ENCODE measurements at regions not wholly inside any gene's neighbourhood (a gene's known extent, or its start where the extent isn't known, plus 50 kb on each side); places are given as distances from the start of the nearest gene placed in this dataset.

DNA sequence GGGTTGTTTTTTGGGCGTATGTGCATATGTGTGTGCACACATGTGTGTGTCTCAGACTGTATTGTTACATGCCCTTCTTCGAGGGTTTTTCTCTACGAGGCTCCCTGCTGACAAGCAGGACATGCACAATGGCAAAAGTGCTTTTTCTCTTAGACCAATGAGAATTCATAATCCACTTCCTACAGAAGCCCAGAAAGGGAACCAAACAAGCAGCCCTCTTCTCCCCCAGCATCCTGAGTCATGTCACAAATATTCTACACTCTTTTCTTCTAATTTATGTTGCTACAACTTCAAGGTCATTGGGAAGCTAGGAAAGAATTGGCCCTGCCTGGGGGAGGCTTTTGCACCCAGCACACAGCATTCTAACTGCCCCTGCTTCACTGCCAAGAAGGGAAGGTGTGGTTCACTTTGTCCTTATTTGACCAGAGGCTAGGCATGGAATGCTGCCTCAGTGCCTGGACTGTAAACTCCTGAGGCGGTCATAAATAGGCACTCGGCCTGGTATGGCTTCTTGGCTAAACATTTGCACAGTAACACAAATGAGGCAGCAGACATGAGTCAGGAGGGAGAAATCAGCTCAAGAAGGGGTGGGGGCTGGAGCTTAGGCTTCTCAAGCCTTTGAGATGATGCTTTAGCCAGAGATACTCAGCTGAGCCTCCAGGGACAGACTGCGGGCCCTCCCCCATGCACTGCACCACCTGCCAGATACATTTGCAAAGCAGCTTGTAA lies 92.7 kb upstream of the KLF7 start:
- peak; percentile 37; the same call in 1 of the 2 replicates for TF ChIP-seq SRF (IDR thresholded peaks at IDR 0.05; ENCODE audit: low read depth)
- no peak for TF ChIP-seq ZFX (IDR thresholded peaks at IDR 0.05)
- TF ChIP-seq EZH2 (IDR thresholded peaks at IDR 0.05) = no peak
- ATAC-seq = peak; percentile 38; the same call in 1 of the 2 replicates
- ChIA-PET RAD21 (ENCODE audit: low non-redundant PET in 1 of 2, low total read pairs in 2 of 2, uncharacterized antibody in 2 of 2, unreplicated experiment in 2 of 2) (no interaction called here), POLR2A (no interaction called here), CTCF (no interaction called here)
- BruUV-seq (replicated peaks) = no TSS peak
- peak overlapping the region; percentile 32 for H3K4me2 ChIP-seq (ENCODE audit: low read length)
- H3K79me2 ChIP-seq (ENCODE audit: insufficient read depth, low read length) = no peaks in the 10 kb centered on the region
- H3K9me2 ChIP-seq (ENCODE audit: insufficient read depth) = no peaks in the 10 kb centered on the region
- H4K20me1 ChIP-seq (ENCODE audit: insufficient read depth) = no peaks in the 10 kb centered on the region
- DNase-seq (ENCODE audit: low read depth, low spot score) = no peak
- no peak overlapping the region for H3K27ac ChIP-seq (ENCODE audit: low read depth, low read length)
- no peak overlapping the region for H2AFZ ChIP-seq (ENCODE audit: low read depth, low read length, poor library complexity, severe bottlenecking)
- H3K27me3 ChIP-seq (ENCODE audit: insufficient read depth, low read length) = no peaks in the 10 kb centered on the region
- peaks cover 4 to 29% of the 10 kb centered on the region in 2 experiments; a peak in 3 of 4 replicates for H3K4me1 ChIP-seq (ENCODE audit: control insufficient read depth in 1 of 2, insufficient read depth in 2 of 2, low read length in 2 of 2)
- intact Hi-C loops (cut with micrococcal nuclease) = no loop called here
- H3K9me3 ChIP-seq (ENCODE audit: control insufficient read depth in 1 of 2, insufficient read depth in 1 of 2, low read depth in 1 of 2, low read length in 2 of 2) = no peaks in the 10 kb centered on the region
- H3K9ac ChIP-seq (ENCODE audit: low read length) = no peak overlapping the region
- no peaks in the 10 kb centered on the region for H3K36me3 ChIP-seq (ENCODE audit: control insufficient read depth in 1 of 2, insufficient read depth in 2 of 2, low read length in 2 of 2)
- no peak overlapping the region for H3K4me3 ChIP-seq (replicated peaks in 1 of 2; ENCODE audit: low read depth in 1 of 2, low read length in 2 of 2)

DNA sequence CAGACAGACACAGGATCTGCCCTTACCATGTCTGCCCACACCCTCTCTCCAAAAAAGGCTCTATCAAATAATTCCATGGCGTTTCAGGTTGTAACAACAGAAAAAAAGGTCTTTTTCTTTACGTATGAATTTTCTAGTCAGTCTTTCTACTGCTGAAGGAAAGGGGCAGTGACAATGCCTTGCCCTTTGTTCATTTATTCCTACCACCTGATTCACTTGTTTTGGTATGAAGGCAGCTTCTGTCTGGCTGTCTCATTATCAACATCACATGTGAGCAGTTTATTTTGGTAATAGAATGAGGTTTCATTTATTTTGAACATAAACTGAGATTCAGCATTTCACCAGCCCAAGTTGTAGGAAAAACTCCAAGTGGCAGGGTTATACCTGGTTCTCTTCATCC lies 94.3 kb upstream of the KLF7 start:
- Histone ChIP-seq H3K4me1 (ENCODE audit: control insufficient read depth in 1 of 2, insufficient read depth in 2 of 2, low read length in 2 of 2) (peaks cover 4 to 15% of the 10 kb centered on the region in 2 experiments; a peak in 3 of 4 replicates), H3K27ac (ENCODE audit: low read depth, low read length) (no peak overlapping the region), H3K4me3 (replicated peaks in 1 of 2; ENCODE audit: low read depth in 1 of 2, low read length in 2 of 2) (no peak overlapping the region), H4K20me1 (ENCODE audit: insufficient read depth) (no peaks in the 10 kb centered on the region), H2AFZ (ENCODE audit: low read depth, low read length, poor library complexity, severe bottlenecking) (no peak overlapping the region), H3K27me3 (ENCODE audit: insufficient read depth, low read length) (no peaks in the 10 kb centered on the region), H3K9me2 (ENCODE audit: insufficient read depth) (no peaks in the 10 kb centered on the region), H3K9me3 (ENCODE audit: control insufficient read depth in 1 of 2, insufficient read depth in 1 of 2, low read depth in 1 of 2, low read length in 2 of 2) (no peaks in the 10 kb centered on the region), H3K9ac (ENCODE audit: low read length) (no peak overlapping the region), H3K36me3 (ENCODE audit: control insufficient read depth in 1 of 2, insufficient read depth in 2 of 2, low read length in 2 of 2) (no peaks in the 10 kb centered on the region), H3K79me2 (ENCODE audit: insufficient read depth, low read length) (no peaks in the 10 kb centered on the region), H3K4me2 (ENCODE audit: low read length) (no peak overlapping the region)
- ChIA-PET POLR2A (no interaction called here), RAD21 (ENCODE audit: low non-redundant PET in 1 of 2, low total read pairs in 2 of 2, uncharacterized antibody in 2 of 2, unreplicated experiment in 2 of 2) (no interaction called here), CTCF (no interaction called here)
- DNase-seq (ENCODE audit: low read depth, low spot score) = no peak
- BruUV-seq (replicated peaks) = no TSS peak
- no peak for ATAC-seq
- intact Hi-C loops (cut with micrococcal nuclease) = no loop called here
- TF ChIP-seq ZBTB33 (IDR thresholded peaks at IDR 0.05; ENCODE audit: extremely low read depth, insufficient replicate concordance, low read length) (no peak), RAD21 (IDR thresholded peaks at IDR 0.05; ENCODE audit: low read depth) (no peak), REST (IDR thresholded peaks at IDR 0.05; ENCODE audit: low read depth) (no peak), FOSL1 (IDR thresholded peaks at IDR 0.05; ENCODE audit: low read depth) (no peak), EZH2phosphoT487 (IDR thresholded peaks at IDR 0.05; ENCODE audit: borderline replicate concordance) (no peak), CEBPB (IDR thresholded peaks at IDR 0.05; ENCODE audit: low read depth) (no peak), MAX (IDR thresholded peaks at IDR 0.05) (no peak), ELF1 (IDR thresholded peaks at IDR 0.05; ENCODE audit: borderline replicate concordance, low read depth) (no peak), ZNF274 (IDR thresholded peaks at IDR 0.05; ENCODE audit: low read depth, low read length) (no peak), EGR1 (IDR thresholded peaks at IDR 0.05; ENCODE audit: low read depth) (no peak), SP1 (IDR thresholded peaks at IDR 0.05; ENCODE audit: low read depth) (no peak)
- TF ChIP-seq, protein P1, sequence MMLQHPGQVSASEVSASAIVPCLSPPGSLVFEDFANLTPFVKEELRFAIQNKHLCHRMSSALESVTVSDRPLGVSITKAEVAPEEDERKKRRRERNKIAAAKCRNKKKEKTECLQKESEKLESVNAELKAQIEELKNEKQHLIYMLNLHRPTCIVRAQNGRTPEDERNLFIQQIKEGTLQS (IDR thresholded peaks at IDR 0.05) = no peak
